NCI-H2171 (cell line): ENCODE measurements at regions not wholly inside any gene's neighbourhood (a gene's known extent, or its start where the extent isn't known, plus 50 kb on each side); places are given as distances from the start of the nearest gene placed in this dataset.
"Not testable (repeated sequence)": the region's sequence is repeated elsewhere in the genome, so short reads cannot be mapped to it uniquely, and the experiment has no call there.

ENCODE experiments used
- DNase-seq: peaks from one replicate; lab custom pipeline; 2025; lab: John Stamatoyannopoulos, UW

DNA sequence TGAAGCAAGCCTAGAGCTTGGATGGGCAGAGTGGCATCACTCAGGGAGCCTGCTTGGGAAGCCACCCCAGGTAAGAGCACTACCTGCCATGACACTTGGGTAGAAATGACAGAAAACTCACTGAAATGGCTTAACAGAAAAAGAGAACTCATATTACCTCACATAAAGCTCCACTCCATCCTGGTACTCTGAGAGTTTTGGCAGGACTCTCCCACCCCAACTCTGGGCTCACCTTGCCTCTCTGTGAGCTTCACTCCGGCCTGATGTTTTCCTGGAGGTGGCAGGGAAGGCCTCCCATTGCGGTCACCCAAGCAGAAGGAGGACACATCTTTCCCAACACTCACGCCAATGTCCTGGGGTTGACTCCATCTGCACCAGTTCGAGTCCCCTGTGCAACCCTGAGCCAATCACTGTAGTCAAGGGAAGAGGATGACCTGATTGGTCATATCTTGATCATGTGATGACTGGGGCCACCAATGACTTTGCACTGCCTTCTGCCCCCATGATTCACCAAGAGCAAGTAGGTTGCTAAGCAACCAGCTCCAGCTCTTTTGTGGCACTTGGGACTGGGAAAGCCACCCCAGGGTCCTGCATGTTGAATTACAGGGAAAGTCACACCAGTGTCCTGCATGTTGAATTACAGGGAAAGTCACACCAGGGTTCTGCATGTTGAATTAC lies 446.1 kb upstream of the SULF2 start:
- no peak for DNase-seq

DNA sequence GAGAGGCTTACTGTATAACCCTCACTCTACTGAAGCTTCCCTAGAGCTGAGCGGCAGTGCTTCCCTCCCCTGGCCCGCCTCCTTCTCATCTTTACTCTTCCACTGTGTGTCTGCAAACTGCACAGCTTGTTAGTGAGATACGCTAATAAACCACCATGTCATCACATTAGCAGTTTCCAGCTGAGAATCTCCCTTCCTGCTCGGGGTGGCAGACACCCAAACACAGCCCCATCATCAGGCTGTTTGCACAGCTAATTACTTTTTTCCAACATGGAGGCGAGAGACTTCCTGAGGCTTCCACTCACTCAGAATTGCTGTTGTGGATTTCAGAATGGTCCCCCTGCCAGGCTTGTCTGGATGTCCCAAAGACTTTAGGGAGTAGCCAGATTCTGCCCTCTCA lies 444.9 kb upstream of the SULF2 start:
- no peak for DNase-seq

DNA sequence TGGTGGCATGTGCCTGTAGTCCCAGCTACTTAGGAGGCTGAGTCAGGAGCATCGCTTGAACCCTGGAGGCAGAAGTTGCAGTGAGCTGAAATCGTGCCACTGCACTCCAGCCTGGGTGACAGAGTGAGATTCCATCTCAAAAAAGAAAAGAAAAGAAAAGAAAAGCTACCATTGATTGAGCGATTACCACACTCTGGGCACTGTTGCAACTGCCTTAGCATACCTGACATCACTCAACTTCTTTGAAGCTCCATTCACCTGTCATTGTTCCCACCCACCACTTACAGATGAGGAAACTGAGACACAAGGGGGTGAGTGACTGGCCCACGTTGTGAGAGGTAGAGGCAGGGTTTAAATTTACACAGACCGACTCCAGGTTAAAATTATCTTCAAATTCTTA lies 442.1 kb upstream of the SULF2 start:
- DNase-seq, result no peak

DNA sequence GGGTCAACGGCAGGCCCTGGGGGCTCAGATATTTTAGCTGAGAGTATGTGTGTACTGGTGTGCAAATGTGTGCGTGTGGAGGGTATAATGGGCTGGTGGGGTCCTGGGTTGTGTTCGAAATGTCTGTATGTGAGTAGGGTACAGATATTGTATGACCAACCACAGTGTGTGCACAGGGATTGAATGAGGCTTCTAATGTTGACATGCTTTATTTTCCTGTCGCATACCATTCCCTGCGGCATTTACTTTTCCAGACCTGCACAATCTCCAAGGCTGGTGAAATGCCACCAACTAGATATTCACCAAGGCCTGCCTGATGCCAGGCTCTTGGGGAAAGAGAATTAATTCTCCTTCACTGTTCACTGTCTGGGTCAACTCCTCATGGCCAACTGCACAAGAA lies 441.4 kb upstream of the SULF2 start:
- DNase-seq, result no peak

DNA sequence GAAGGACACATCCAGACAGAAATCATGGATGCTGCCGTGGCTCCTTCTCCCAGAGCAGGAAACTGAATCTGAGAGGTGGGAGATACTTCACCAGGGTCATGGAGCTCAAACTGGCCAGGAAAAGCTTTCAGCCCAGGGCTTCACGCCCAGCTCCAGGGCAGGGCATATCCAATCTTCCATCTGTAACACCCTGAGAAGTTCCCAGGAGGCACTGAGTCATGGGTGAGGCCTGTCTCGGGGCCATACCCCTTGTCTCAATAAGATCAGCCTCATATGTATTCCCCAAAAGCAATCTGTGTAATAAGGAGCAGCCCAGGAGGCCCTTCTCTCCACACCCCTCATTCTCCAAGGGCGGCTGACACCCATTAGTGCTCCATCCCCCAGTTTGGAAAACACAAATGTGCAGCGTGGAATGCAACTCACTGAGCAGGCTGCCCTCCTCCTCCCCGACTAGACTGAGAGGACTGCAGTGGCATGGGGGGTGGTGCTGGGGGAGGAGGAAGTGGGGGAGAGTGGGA lies 439.3 kb upstream of the SULF2 start:
- DNase-seq, result no peak

DNA sequence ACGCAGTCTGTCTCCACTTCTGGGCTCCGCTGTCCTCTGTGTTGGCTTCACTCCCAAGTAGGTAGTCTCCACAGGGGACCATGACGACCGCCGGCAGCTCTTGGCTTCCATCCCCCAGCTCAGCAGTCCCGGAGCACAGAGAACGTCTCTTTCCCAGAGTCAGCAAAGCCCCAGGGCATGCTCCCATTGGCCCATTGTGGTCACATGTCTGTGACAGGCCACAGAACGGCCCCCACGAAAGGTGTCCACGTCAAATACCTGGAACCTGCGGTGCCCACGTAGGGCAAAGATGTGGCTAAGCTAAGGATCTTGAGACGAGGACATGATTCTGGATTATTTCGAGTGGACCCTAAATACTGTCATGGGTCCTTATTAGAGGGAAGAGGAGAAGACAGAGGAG lies 438.4 kb upstream of the SULF2 start:
- DNase-seq, result no peak

GRCh38 chr20:48222595-48223180 lies 437.4 kb upstream of the SULF2 start:
- no peak for DNase-seq

DNA sequence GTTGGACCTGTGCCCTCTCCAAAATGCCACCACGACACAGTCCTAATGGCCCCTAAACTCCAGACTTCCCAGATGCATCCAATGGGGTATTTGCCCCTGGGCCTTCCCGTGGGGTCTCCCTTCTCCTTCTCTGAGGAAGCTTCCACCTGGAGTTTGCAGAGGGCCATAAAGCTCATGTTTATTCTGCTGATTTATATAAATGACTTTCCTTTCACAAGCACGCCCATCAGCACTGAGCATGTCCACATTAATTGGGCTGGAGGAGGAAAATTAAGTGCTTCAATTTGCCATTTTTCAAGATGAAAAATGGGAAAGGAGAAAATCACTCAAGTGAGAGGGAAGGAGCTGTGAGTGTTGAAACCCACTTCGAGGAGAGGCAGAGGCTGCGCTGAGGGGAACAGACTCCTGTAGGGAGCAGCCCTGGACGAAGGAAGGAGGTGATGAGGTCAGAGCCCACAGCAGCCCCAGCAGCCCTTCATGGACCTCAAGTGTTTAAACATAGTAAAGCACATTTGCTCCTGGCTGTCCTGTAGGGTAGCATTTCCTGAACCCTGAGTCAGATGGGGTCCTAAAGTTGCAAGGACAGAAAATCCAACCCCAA lies 434.9 kb upstream of the SULF2 start:
- no peak for DNase-seq

GRCh38 chr20:48219306-48219705 lies 434.0 kb upstream of the SULF2 start:
- DNase-seq, result no peak

DNA sequence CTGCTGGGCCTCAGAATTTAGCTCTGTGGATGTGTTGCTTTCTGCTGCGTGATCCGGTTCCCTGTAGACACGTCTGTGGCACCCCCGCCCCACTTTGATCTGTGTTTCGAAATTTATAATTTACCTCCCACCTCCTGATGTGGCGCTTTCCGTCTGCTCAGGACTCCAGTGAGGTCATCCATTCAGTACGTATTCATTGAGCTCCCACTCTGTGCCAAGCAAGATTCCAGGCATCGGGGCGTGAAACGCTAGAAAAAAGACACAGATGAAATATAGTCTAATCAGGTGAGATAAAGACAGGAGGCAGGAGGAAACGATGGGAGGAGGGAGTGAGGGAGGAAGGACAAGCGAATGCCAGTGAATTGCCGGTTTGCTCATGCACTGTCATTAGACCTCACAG lies 431.9 kb upstream of the SULF2 start:
- no peak for DNase-seq

- no peak for DNase-seq
Measured at GRCh38 chr20:48215536-48215935, 430.3 kb upstream of the SULF2 start.

GRCh38 chr20:48214601-48215000 lies 429.3 kb upstream of the SULF2 start:
- DNase-seq, result no peak

GRCh38 chr20:48213635-48214034 lies 428.4 kb upstream of the SULF2 start:
- DNase-seq, result not testable (repeated sequence)

GRCh38 chr20:48212806-48213509 lies 427.7 kb upstream of the SULF2 start:
- no peak for DNase-seq

GRCh38 chr20:48211847-48212246 lies 426.6 kb upstream of the SULF2 start:
- no peak for DNase-seq

DNA sequence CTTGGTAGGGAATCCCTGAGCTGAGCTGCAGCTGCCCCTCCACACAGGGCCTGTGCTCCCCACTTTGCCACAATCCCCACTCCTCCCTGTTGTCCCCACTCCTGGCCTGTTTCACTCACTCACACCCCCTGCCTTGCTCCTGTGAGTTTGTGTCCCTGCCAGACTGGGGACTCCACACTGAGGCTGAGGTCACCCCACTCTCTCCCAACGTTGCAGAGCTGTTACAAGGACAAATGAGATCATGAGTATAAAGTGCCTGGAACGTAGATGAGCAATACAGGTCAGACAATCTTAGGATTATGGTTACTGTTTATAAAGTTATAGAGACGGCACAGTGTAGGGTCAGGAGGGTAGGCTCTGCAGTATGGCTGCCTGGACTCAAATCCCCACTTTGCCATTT lies 426.0 kb upstream of the SULF2 start:
- DNase-seq, result no peak

DNA sequence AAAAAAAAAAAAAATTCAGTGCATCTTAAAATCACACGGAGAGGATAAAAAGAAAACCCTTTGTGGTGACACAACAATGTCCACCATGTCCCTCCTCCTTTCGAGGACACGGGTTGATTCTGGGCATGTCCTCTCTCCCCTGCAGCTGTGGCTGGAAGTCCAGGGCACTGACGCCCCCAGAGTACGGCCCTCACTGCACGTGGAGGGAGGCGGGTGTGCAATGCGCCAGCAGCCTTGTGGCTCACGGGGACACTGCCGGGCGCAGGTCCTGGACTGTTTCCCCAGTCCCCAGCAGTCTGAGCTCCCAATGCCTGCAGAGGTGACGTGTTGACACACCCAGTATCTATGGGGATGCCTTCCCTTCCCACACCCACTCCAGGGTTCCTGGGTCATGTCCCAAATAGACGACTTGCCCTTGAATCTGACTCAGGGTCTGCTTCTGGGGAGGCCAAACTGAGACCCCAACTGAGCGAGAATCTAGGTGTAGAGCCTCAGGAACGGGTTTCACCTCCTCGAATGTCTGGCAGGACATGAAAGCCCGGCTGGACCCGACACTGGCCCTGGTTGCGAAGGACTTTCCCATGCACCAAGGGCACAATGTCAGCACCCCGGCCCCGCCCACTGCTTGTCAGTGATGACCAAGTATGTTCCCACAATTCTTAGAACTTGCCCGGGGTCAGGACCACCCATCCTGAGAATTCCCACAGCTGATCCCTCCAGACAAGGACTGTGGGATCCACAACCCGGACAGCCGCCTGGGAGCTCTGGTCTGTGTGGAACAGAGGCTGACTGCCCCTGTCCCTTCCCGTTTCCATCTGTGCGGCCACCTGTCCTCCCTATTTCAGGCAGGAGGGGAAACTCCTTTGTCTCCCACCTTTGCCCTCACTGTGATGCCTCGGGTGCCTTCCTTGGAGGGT lies 425.1 kb upstream of the SULF2 start:
- no peak for DNase-seq

DNA sequence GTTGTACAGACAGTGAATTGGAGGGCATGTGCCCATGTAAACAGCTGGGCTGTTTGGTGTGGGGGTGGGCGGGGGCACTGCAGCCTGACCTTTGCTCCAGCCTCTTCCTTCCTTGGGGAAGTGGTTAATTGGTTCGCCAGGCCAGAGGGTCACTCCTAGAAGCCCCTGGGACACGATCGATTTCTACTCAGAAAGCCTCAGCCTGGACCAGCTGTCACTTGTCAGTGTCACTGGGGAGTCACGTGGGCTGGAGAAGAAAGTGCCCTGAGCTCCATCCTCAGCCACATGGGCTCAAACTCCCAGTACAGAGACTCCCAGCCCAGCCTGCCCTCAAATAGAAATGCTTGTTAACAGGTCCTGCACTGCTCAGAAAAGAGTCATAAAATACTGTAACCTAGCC lies 423.8 kb upstream of the SULF2 start:
- DNase-seq, result peak; percentile 56

DNA sequence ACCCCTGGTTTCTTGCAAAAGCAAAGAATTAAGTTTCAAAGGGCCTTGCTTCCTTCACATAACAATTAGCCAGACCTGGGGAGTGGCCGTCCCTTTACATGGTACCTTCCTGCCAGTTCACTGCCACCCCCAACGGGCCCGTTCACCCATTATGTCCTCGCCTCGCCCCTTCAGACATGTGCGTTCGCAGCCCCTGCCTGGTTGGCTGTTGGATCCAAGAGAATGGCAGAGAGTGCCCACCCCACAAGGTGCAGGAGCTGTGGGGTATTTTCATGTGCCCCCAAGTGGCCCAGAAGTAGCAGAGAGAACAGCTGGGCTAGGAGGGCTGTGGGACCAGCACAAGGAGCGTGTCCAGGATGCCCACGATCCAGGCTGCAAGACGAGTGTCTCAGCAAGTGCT lies 422.9 kb upstream of the SULF2 start:
- no peak for DNase-seq

- DNase-seq, result no peak
Measured at GRCh38 chr20:48207505-48207904, 422.2 kb upstream of the SULF2 start.

DNA sequence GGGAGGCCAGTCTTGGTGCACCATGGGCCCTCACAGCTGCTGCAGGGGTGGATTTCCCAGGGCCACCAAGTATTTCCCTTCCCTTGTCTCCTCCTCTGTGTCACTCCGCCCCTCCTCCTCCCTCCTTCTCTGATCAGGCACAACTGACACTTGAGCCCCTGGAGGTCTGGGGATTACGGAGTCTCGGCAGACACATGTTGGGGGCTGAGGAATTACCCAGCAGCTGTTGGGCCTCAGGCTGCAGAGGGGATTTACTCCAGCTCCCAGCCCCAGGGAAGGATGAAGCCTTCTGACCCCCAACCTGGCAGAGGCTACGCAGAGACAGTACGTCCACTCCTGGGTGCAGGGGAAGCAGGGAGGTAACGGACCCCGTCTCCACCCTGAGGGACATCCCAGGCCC lies 420.5 kb upstream of the SULF2 start:
- DNase-seq, result peak; percentile 59

GRCh38 chr20:48205281-48205782 lies 420.1 kb upstream of the SULF2 start:
- no peak for DNase-seq
